GM18858 (cell line): ENCODE measurements at regions not wholly inside any gene's neighbourhood (a gene's known extent, or its start where the extent isn't known, plus 50 kb on each side); places are given as distances from the start of the nearest gene placed in this dataset.
"Not testable (repeated sequence)": the region's sequence is repeated elsewhere in the genome, so short reads cannot be mapped to it uniquely, and the experiment has no call there.

Source experiments
- ATAC-seq: cut with Tn5 transposase; IDR thresholded peaks from one replicate; pipeline ENCODE4 v1.9.1; 2021; ENCODE audit not compliant: unreplicated experiment

DNA sequence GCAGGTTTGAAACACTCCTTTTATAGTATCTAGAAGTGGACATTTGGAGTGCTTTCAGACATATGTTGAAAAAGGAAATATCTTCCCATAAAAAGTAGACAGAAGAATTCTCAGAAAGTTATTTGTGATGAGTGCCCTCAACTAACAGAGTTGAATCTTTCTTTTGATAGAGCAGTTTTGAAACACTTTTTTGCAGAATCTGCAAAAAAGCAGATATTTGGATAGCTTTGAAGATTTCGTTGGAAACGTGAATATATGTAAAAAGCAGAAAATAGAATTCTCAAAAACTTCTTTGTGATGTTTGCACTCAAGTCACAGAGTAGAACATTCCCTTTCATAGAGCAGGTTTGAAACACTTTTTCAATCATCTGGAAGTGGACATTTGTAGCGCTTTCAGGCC, 676.4 kb upstream of the ZNF337 start:
- ATAC-seq: not testable (repeated sequence)

GRCh38 chr20:26354511-26354910, 657.9 kb upstream of the ZNF337 start:
- no peak for ATAC-seq

DNA sequence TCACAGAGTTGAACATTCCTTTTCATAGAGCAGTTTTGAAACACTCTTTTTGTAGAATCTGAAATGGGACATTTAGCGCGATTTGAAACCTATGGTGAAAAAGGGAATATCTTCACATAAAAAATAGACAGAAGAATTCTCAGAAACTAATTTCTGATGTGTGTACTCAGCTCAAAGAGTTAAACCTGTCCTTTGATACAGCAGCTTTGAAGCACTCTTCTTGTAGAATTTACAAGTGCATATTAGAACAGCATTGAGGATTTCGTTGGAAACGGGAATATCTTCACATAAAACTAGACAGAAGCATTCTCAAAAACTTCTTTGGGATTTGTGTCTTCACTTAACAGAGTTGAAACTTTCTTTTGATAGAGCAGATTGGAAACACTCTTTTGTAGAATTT, 650.7 kb upstream of the ZNF337 start:
- ATAC-seq: no peak

DNA sequence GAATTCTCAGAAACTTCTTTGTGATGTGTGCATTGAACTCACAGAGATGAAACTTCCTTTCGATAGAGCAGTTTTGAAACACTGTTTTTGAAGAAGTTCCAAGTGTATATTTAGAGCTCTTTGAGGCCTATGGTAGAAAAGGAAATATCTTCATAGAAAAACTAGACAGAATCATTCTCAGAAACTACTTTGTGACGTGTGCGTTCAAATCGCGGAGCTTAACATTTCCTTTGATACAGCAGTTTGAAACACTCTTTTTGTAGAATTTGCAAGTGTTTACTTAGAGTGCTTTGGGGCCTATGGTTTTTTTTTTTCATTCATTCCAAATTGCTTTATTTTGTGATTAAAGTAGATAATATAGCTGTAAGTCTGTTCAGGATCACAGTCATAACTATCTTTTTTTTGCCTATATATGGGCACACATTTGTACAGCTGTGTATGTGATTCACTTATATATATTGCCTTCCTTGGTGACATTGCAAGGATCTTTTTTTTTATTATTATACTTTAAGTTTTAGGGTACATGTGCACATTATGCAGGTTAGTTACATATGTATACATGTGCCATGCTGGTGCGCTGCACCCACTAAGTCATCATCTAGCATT, 643.9 kb upstream of the ZNF337 start:
- not testable (repeated sequence) for ATAC-seq

GRCh38 chr20:26324177-26324576, 627.5 kb upstream of the ZNF337 start:
- no peak for ATAC-seq

- ATAC-seq: no peak
Measured at GRCh38 chr20:26315054-26315453, 618.4 kb upstream of the ZNF337 start.

DNA sequence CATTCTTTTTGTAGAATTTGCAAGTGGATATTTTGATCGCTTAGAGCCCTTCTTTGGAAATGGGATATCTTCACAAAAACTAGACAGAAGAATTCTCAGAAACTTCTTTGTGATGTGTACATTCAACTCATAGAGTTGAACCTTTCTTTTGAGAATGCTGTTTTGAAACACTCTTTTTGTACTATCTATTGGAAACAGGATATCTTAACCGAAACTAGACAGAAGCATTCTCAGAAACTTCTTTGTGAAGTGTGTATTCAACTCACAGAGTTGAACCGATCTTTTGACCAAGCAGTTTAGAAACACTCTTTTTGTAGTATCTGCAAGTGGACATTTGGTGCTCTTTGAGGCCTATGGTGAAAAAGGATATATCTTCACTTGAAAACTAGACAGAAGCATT, 613.1 kb upstream of the ZNF337 start:
- not testable (repeated sequence) for ATAC-seq

DNA sequence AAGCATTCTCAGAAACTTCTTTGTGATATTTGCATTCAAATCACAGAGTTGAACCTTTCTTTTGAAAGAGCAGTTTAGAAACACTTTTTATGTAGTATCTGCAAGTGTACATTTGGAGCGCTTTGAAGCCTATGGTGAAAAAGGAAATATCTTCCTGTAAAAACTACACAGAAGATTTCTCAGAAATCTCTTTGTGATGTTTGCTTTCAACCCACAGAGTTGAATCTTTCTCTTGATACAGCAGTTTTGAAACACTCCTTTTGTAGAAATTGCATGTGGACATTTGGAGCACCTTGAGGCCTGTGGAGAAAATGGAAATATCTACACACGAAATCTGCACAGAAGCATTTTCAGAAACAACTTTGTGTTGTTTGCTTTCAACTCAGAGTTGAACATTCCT, 612.3 kb upstream of the ZNF337 start:
- ATAC-seq: no peak

GRCh38 chr20:26295006-26295405, 598.4 kb upstream of the ZNF337 start:
- no peak for ATAC-seq

DNA sequence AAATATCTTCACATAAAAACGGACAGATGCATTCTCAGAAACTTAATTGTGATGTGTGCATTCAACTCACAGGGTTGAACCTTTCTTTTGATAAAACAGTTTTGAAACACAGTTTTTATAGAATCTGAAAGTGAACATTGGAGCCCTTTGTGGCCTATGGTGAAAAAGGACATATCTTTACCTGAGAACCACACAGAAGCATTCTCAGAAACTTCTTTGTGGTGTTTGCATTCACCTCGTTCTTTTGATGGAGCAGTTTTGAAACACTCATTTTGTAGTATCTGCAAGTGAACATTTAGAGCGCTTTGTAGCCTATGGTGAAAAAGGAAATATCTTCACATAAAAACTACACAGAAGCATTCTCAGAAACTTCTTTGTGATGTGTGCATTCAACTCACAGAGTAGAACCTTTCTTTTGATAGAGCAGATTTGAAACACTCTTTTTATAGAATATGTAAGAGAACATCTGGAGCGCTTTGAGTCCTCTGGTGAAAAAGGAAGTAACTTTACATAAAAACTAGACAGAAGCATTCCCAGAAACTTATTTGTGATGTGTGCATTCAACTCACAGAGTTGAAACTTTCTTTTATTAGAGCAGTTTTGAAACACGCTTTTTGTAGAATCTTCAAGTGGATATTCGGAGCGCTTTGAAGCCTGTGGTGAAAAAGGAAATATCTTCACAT, 591.9 kb upstream of the ZNF337 start:
- ATAC-seq: not testable (repeated sequence)

DNA sequence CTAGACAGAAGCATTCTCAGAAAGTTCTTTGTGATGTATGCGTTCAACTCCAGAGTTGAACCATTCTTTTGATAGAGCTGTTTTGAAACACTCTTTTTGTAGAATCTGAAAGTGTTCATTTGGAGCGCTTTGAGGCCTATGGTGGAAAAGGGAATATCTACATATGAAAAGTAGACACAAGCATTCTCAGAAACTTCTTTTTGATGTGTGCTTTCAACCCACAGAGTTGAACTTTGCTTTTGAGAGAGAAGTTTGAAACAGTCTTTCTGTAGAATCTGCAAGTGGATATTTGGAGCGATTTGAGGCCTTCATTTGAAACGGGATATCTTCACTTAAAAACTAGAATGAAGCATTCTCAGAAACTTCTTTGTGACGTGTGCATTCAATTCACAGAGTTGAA, 582.6 kb upstream of the ZNF337 start:
- ATAC-seq: no peak

- no peak for ATAC-seq
Measured at GRCh38 chr20:26277339-26277738, 580.7 kb upstream of the ZNF337 start.

DNA sequence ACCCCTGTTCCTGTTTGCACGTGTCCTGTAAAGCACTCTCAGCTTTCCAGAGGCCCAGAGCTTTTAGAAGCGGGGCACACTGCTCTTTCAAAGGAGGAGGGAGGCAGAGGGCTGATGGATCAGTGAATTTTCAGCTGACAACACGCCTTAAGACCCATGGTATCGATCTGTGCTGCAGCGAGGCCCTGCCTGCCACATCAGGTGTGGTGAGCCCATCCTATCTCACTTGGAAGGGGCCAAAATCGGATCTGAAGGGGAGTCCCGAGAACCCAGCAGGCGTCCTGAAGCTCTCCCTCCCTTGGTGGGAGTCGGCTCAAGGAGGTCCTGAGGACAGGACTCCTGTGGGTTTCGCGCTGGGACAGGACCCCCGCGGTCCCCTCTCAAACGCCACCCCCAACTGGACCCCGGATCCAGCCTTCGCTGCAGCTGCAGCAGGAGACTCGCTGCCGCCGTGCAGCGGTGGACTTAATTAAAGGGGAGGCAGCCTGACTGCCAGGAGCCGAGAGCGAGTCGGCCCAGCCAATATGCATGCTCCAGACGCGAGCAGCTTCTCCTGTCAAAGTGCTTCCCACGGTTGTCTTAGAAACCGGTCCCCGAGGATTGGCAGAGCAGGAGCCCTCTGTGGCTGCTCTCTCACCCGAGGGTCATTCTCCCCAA, 580.0 kb upstream of the ZNF337 start:
- ATAC-seq: no peak

DNA sequence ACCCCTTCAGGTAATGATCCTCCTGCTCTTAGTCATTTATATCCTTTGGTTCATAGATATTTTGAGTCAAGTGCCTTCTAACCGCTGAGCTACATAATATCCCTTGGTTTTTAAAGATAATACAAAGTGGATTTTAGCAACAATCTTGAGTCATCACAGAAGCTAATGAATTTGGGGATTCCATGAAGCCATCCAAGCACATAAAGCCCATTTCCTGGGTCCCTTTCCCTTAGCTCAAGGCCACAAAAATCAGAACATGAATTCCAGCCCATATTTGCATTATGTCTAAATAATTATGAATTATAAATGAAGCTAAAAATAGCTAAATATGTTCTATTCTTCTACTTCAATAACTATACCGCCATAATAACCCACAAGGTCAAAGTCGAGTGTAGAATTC, 572.1 kb upstream of the ZNF337 start:
- ATAC-seq: not testable (repeated sequence)

- not testable (repeated sequence) for ATAC-seq
Measured at GRCh38 chr20:26260925-26261324, 564.3 kb upstream of the ZNF337 start.

GRCh38 chr20:26252311-26252975, 555.8 kb upstream of the ZNF337 start:
- ATAC-seq: not testable (repeated sequence)

DNA sequence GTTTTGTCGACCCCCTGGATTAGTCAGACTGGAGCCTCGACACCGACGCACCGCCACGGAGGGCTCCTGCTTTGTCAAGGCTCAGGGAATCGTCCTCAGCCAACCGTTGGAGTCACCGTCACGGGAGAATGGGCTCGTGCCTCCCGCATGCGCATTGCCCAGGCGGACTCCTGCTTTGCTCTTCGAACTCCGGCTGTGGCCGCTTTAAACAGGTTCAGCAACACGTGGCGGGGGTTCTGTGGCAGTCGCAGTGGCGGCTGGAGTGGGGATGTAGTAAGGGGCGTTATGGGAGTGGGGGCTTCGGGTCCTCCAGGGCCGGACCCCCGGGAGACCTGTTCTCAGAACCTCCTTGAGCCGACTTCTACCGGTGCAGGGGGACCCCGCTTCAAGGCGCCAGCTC, 554.7 kb upstream of the ZNF337 start:
- ATAC-seq: not testable (repeated sequence)

- ATAC-seq: not testable (repeated sequence)
Measured at GRCh38 chr20:26250249-26251114, 553.8 kb upstream of the ZNF337 start.

- ATAC-seq: no peak
Measured at GRCh38 chr20:26243731-26244130, 547.1 kb upstream of the ZNF337 start.

DNA sequence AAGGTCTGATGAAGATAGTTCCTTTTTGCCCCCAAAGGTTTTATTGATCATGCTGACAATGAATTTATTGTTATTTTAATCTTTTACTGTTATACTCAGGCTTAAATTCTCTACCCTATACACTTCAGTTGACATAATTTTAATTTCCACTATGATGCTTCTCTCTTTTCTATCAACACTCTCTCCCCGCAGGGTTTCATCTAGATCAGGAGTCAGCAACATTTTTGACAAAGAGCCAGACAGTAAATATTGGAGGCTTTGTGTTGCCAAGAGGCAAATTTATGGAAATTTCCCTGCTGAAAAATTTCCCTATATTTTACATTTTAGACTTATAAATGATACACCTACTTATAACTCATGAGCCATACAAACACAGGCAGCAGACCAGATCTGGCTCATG, 524.0 kb upstream of the ZNF337 start:
- ATAC-seq: not testable (repeated sequence)

DNA sequence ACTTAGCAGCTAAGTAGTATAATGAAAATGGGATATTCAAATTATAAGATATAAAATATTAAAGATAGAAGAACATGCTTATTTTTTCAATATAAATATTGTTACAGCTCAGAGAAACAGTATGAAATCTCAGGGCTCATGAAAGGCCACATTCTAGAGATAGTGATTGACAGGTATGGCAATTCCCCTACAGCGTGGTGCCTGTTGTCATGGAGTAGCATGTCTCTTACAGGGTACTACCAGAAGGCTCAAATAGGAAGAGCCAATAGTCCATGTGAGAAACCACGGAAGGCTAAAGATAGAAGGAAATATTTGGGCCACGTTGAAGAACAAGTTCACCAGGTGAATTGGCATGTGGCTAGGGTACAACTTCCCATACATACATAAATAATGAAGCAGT, 522.9 kb upstream of the ZNF337 start:
- ATAC-seq: not testable (repeated sequence)
